DMS153 (cell line): ENCODE measurements at regions not wholly inside any gene's neighbourhood (a gene's known extent, or its start where the extent isn't known, plus 50 kb on each side); places are given as distances from the start of the nearest gene placed in this dataset.

ENCODE experiments used
- DNase-seq: peaks from one replicate; lab custom pipeline; 2025; lab: John Stamatoyannopoulos, UW

- no peak for DNase-seq
These were observed 250.5 kb upstream of the ATP2B1 start for GRCh38 chr12:89959179-89959578.

DNA sequence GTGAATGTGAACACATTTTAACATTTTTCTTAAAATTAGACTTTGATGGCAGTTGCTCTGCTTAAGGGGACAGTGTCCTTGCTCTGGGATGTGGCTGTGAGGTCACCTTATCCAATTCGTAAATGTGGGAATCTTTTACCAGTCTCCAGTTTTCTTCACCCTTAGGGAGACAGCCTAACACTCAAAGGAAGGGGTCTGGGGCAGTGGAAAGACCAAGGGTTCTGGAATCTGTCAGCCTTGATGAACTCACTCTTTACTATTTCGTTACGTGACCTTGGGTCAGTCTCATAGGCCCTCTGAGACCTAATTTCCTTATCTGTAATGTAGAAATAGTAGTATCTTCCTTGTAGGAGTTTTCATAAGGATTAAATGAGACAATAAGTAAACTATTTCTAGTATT is 245.6 kb upstream of the ATP2B1 start:
- DNase-seq = no peak

GRCh38 chr12:89951694-89952060 is 243.0 kb upstream of the ATP2B1 start:
- DNase-seq = no peak

GRCh38 chr12:89951050-89951693 is 242.5 kb upstream of the ATP2B1 start:
- peak; percentile 18 for DNase-seq

GRCh38 chr12:89950421-89950820 is 241.8 kb upstream of the ATP2B1 start:
- DNase-seq = no peak

GRCh38 chr12:89949457-89950195 is 241.0 kb upstream of the ATP2B1 start:
- DNase-seq = peak; percentile 78

GRCh38 chr12:89948271-89949175 is 239.9 kb upstream of the ATP2B1 start:
- DNase-seq = no peak

DNA sequence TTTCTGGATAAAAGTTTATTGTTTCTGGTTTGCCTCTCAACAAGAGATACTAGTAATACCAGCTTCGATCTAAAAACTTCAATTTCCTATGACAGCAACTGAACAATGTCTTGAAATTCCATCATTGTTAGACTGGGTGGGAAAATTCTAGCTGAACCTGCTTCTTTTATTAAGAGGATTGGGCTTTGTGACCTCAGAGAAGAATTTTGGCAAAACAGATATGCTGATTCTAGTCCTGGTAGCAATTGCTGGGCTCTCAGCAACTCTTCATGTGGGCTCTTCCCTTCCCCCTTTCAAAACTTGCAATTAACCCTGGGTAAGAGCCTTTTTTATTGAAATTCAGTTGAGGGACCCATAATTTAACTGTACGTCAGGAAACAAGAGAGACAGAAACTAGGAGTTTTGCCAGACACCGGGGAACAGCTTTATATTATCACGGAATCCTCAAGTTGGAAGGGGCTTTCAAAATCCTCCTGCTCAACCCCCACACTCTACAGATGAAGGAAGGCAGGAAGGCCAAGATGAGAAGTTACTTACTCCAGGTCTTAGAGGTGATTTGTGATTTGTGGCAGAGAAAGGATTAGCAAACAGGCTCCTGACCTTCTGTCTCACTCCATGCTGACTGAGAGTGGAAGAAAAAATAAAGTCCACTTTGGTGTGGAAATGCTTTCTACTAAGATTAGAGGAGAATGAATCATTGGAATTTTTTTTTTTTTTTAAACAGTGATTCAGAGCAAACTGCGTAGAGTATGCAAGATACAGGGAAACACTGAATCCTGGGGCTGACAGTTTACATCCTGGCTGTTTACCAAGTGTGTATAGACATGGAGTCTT is 239.0 kb upstream of the ATP2B1 start:
- DNase-seq = no peak

DNA sequence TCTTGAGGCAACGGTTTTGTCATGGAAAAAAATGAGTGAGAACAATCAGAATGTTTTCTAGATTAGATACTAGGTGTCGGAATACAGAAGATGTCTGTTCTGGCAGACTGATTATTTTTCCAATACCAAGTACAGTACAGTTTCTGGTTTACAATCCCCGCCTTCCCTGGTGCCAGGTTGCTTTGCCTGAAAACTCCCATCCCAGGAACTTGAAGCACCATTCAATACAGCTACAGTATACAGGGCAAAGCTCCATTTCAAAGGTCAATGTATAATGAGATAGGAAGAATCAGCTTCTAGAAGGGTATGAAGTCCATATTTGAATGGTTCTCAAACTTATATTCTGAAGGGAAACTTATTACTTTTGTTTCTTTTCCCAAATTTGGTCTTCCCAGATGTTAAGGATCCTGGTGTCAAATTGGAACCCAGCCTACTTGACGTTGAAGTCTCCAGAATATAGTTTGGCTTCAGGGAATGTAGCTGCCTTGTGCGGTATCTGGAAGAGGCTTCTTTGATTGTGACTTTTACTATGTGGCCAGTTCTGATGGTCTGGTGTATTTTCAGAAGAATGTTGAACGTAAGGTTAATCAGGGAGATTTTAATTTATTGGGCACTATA is 238.0 kb upstream of the ATP2B1 start:
- no peak for DNase-seq

DNA sequence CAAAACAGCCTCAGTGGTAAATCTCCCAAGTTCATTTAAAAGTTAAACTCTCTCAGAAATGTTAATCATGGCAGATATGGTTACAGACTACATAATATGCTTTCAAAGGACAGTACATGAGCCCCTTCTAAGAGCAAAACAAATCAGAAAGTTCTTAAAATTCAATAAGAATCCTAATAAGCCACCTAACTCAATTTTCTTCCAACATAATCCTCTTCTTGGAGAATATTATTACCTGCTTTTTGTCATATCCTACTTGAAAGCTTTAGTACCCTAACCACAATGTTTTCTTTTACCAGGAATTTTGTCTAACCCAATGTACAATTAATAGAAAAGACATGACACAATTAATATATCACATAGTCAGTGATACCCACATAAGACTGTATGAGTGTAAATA is 236.5 kb upstream of the ATP2B1 start:
- DNase-seq = no peak

- no peak for DNase-seq
These were observed 234.8 kb upstream of the ATP2B1 start for GRCh38 chr12:89943463-89943862.

- no peak for DNase-seq
These were observed 232.8 kb upstream of the ATP2B1 start for GRCh38 chr12:89941436-89941835.

- DNase-seq = no peak
These were observed 231.0 kb upstream of the ATP2B1 start for GRCh38 chr12:89939522-89940215.

- DNase-seq = peak; percentile 15
These were observed 228.0 kb upstream of the ATP2B1 start for GRCh38 chr12:89936631-89937030.

GRCh38 chr12:89935850-89936249 is 227.2 kb upstream of the ATP2B1 start:
- no peak for DNase-seq

DNA sequence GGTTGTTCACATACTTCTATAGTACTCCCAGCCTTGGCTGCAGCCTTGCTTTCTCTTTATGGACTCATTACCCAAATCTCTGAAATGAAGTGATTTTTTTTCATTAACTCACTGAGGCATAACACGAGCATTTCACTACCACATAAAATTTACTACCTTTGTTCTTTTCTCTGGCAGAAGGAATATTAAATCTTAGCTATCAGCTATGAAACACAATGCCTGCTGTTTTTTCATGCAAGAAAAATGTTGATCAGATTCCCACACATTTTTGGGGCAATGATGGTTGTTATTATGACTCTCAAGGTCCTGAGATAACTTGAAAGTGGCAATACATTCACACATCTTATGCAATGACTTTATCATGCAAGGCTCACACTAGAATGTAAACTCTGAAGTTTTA is 225.3 kb upstream of the ATP2B1 start:
- no peak for DNase-seq

DNA sequence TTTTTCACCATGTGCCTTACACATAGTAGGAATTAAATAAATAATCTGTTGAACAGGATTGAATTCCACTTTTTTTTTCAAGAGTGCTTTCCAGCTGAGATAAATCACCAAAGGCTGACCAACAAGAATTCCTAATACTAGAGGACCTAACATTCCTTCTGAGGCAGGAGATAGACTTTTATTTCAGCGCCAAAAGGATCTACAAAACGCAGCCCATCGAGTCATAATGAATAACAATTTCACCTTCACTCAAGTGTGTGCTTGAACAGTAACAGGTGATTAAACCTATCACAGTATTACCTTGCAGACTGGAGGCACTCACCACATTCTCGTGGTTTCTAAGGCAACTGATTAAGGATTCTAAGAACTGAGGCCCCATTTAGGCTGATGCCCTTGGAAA is 224.3 kb upstream of the ATP2B1 start:
- peak; percentile 19 for DNase-seq

- no peak for DNase-seq
These were observed 219.8 kb upstream of the ATP2B1 start for GRCh38 chr12:89928467-89928866.

- no peak for DNase-seq
These were observed 218.6 kb upstream of the ATP2B1 start for GRCh38 chr12:89927226-89927698.

GRCh38 chr12:89924191-89924590 is 215.6 kb upstream of the ATP2B1 start:
- no peak for DNase-seq

GRCh38 chr12:89923091-89923490 is 214.5 kb upstream of the ATP2B1 start:
- no peak for DNase-seq
